ENCODE measurements at regions not wholly inside any gene's neighbourhood (a gene's known extent, or its start where the extent isn't known, plus 50 kb on each side); places are given as distances from the start of the nearest gene placed in this dataset.

- DNase-seq, result no peak
- TF ChIP-seq, protein P1, sequence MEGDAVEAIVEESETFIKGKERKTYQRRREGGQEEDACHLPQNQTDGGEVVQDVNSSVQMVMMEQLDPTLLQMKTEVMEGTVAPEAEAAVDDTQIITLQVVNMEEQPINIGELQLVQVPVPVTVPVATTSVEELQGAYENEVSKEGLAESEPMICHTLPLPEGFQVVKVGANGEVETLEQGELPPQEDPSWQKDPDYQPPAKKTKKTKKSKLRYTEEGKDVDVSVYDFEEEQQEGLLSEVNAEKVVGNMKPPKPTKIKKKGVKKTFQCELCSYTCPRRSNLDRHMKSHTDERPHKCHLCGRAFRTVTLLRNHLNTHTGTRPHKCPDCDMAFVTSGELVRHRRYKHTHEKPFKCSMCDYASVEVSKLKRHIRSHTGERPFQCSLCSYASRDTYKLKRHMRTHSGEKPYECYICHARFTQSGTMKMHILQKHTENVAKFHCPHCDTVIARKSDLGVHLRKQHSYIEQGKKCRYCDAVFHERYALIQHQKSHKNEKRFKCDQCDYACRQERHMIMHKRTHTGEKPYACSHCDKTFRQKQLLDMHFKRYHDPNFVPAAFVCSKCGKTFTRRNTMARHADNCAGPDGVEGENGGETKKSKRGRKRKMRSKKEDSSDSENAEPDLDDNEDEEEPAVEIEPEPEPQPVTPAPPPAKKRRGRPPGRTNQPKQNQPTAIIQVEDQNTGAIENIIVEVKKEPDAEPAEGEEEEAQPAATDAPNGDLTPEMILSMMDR (IDR thresholded peaks at IDR 0.05), result no peak
- no peak for ATAC-seq
- Histone ChIP-seq H3K36me3 (ENCODE audit: low read depth) (no peaks in the 10 kb centered on the region), H3K9me3 (no peaks in the 10 kb centered on the region), H3K4me1 (ENCODE audit: low read depth) (no peaks in the 10 kb centered on the region), H3K4me3 (no peak overlapping the region)
- intact Hi-C loops (cut with DNase I, micrococcal nuclease), result no loop called here
These were observed 416.4 kb downstream of the CSNK1G3 start for GRCh38 chr5:123928401-123928800.

DNA sequence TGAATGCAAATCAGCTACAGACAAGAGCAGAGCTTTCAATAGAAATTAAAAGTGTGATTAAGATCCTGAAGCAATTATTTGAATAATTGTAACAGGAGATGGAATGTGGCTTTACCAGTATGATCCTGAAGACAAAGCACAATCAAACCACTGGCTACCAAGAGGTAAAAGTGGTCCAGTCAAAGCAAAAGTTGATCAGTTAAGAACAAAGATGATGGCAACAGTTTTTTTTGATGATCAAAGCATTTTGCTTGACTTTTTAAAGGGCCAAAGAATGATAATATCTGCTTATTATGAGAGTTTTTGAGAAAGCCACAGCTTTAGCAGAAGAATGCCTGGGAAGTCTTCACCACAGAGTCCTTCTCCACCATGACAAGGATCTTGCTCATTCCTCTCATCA lies 409.2 kb downstream of the CSNK1G3 start:
- no peaks in the 10 kb centered on the region for H3K36me3 ChIP-seq (ENCODE audit: low read depth)
- TF ChIP-seq, protein P1 (IDR thresholded peaks at IDR 0.05), result no peak
- ATAC-seq (no peak), DNase-seq (no peak)
- no peaks in the 10 kb centered on the region for H3K4me1 ChIP-seq (ENCODE audit: low read depth)
- H3K9me3 ChIP-seq, result peaks cover 2% of the 10 kb centered on the region
- H3K4me3 ChIP-seq, result no peak overlapping the region
- intact Hi-C loops (cut with DNase I, micrococcal nuclease), result no loop called here

DNA sequence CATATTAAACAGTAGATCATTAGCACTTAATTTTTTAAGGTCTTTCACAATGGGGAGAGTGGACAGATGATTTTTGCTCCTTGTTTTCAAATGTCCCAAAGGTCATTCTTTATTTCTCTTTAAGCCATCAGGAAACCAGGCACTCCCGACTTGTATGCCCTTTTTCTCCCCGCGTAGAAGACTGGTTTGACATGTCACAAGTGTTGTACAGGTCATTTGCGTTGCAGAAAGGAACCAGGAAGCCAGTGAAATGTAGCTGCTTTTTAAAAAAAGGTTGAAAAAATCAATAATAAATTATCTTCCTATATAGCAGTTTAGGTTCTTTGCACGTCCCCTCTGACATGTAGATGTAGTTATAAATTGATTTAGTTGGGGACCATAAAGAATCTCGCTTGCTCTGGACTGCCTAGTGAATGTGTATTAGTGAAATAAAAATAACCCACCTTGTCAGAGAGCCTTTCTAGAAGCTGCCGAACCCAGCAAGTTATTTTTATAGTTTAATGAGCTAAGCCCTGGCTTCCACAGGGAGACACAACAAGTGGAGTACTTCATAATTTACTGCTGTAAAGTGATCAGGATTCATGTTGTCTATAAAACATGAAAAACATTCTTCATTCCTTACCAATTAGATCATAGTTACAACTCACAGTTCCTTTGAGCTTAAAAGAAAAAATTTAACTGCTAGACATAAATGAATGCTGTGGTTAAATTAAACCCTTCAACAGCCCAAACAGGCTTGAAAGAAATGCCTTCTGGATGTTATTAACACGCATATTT lies 404.6 kb downstream of the CSNK1G3 start:
- H3K4me1 ChIP-seq (ENCODE audit: low read depth), result no peaks in the 10 kb centered on the region
- H3K36me3 ChIP-seq (ENCODE audit: low read depth), result no peaks in the 10 kb centered on the region
- TF ChIP-seq, protein P1 (IDR thresholded peaks at IDR 0.05), result no peak
- no peak for DNase-seq
- ATAC-seq, result peak; percentile 25
- H3K4me3 ChIP-seq, result no peak overlapping the region
- intact Hi-C loops (cut with DNase I, micrococcal nuclease), result no loop called here
- H3K9me3 ChIP-seq, result peaks cover 2% of the 10 kb centered on the region

DNA sequence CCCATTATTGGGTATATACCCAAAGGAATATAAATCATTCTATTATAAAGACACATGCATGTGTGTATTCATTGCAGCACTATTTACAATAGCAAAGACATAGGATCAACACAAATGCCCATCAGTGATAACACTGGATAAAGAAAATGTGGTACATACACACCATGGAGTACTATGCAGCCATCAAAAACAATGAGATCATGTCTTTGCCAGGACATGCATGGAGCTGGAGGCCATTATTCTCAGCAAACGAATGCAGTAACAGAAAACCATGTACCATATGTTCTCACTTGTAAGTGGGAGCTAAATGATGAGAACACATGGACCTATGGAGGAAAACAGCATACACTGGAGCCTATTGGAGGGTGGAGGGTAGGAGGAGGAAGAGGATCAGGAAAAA lies 402.4 kb downstream of the CSNK1G3 start:
- Histone ChIP-seq H3K9me3 (no peaks in the 10 kb centered on the region), H3K36me3 (ENCODE audit: low read depth) (no peaks in the 10 kb centered on the region), H3K4me3 (no peak overlapping the region), H3K4me1 (ENCODE audit: low read depth) (no peaks in the 10 kb centered on the region)
- ATAC-seq (no peak), DNase-seq (no peak)
- TF ChIP-seq, protein P1 (IDR thresholded peaks at IDR 0.05), result no peak
- intact Hi-C loops (cut with DNase I, micrococcal nuclease), result no loop called here

DNA sequence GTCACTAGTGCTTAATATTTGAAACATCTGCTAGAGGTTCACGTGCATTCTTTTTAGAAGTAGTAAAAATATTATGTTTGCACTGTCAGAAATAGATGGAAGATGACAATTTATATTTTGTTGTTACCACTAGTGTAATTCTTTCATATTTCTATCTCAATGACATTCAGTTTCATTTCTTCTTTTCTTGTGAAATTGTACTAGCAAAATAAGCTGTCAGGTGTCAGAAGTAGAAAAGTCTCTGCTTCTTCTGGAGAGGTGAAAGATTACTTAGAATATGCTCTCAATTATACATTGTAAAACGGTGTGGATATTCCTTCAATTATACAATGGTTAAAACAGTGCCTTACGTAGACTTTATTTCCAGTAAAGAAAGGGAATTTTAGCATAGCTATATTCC lies 395.4 kb downstream of the CSNK1G3 start:
- H3K4me1 ChIP-seq (ENCODE audit: low read depth), result no peaks in the 10 kb centered on the region
- H3K4me3 ChIP-seq, result no peak overlapping the region
- intact Hi-C loops (cut with DNase I, micrococcal nuclease), result no loop called here
- H3K9me3 ChIP-seq, result no peaks in the 10 kb centered on the region
- no peaks in the 10 kb centered on the region for H3K36me3 ChIP-seq (ENCODE audit: low read depth)
- DNase-seq (no peak), ATAC-seq (no peak)
- TF ChIP-seq, protein P1 (IDR thresholded peaks at IDR 0.05), result no peak

Measured in mucosa of descending colon (tissue), 3 donors.